A673 (cell line): ENCODE measurements at regions not wholly inside any gene's neighbourhood (a gene's known extent, or its start where the extent isn't known, plus 50 kb on each side); places are given as distances from the start of the nearest gene placed in this dataset.

Experiments used
- BruUV-seq: library from RNA; stranded (reverse); fragments of 400-500 nt; replicated peaks from 2 replicates; lab custom pipeline; 2021; lab: Mats Ljungman, UMichigan
- CTCF ChIA-PET: fragments of 300-600 bp; sonication (Branson Sonifier 250); formaldehyde crosslinking; loops from one replicate; lab custom pipeline; 2022; ENCODE audit warnings: antibody characterized with exemption; lab: Charles Lee
- POLR2A ChIA-PET: fragments of 300-600 bp; sonication (Branson Sonifier 250); formaldehyde crosslinking; loops from one replicate; lab custom pipeline; 2022; ENCODE audit warnings: antibody characterized with exemption; ENCODE audit not compliant: low non-redundant PET; lab: Charles Lee
- DNase-seq: peaks from one replicate; pipeline ENCODE4 v3.0.0-alpha.2; 2015; ENCODE audit warnings: low spot score
- H3K27ac ChIP-seq: fragments of 200-600 bp; sonication (generic); 2 replicates; pipeline ENCODE4 v1.5.1; 2016; ENCODE audit warnings: mixed run types, low read depth, mild to moderate bottlenecking, mixed read lengths, antibody characterized with exemption, low read length; ENCODE audit not compliant: poor library complexity, severe bottlenecking
- H3K27me3 ChIP-seq: fragments of 200-600 bp; sonication (generic); replicated peaks from 2 replicates; pipeline ENCODE4 v1.6.1; 2017; ENCODE audit warnings: mixed run types, low read depth, mild to moderate bottlenecking, mixed read lengths, antibody characterized with exemption, low read length; ENCODE audit not compliant: insufficient read depth, poor library complexity
- H3K36me3 ChIP-seq: fragments of 200-600 bp; sonication (generic); 2 replicates; pipeline ENCODE4 v1.6.1; 2016; ENCODE audit warnings: mixed run types, mild to moderate bottlenecking, mixed read lengths, antibody characterized with exemption, low read length; ENCODE audit not compliant: insufficient read depth, poor library complexity, severe bottlenecking
- H3K4me1 ChIP-seq: fragments of 200-600 bp; sonication (generic); 2 replicates; pipeline ENCODE4 v1.6.1; 2017; ENCODE audit warnings: mixed run types, mild to moderate bottlenecking, mixed read lengths, antibody characterized with exemption, low read length; ENCODE audit not compliant: insufficient read depth, poor library complexity, severe bottlenecking
- H3K4me3 ChIP-seq: fragments of 200-600 bp; sonication (generic); 2 replicates; pipeline ENCODE4 v1.5.1; 2016; ENCODE audit warnings: low read depth, mixed run types, mild to moderate bottlenecking, mixed read lengths, low read length; ENCODE audit not compliant: poor library complexity, severe bottlenecking
- H3K9me3 ChIP-seq: fragments of 200-600 bp; sonication (generic); 2 replicates; pipeline ENCODE4 v1.6.1; 2016; ENCODE audit warnings: mixed run types, low read depth, mild to moderate bottlenecking, mixed read lengths, antibody characterized with exemption, low read length; ENCODE audit not compliant: poor library complexity, severe bottlenecking
- EZH2 ChIP-seq: fragments of 200-600 bp; sonication (generic); IDR thresholded peaks from 2 replicates; pipeline ENCODE4 v1.6.1; 2017; ENCODE audit warnings: borderline replicate concordance, low read depth, mild to moderate bottlenecking, mixed read lengths, antibody characterized with exemption, low read length; ENCODE audit not compliant: poor library complexity, severe bottlenecking
- intact Hi-C: fragments of 100-400 bp; cut with micrococcal nuclease; formaldehyde crosslinking; loops from one replicate; pipeline ENCODE4 v1.10.0; 2022; ENCODE audit not compliant: unreplicated experiment
- TF ChIP-seq, protein P1 (sequence below): fragments of 300-800, 200-600 bp; sonication (generic); conservative IDR thresholded peaks from 2 replicates; pipeline ENCODE4 v1.5.1; 2017; ENCODE audit warnings: low read depth, mild to moderate bottlenecking, antibody characterized with exemption, low read length, moderate library complexity, mixed read lengths

DNA sequence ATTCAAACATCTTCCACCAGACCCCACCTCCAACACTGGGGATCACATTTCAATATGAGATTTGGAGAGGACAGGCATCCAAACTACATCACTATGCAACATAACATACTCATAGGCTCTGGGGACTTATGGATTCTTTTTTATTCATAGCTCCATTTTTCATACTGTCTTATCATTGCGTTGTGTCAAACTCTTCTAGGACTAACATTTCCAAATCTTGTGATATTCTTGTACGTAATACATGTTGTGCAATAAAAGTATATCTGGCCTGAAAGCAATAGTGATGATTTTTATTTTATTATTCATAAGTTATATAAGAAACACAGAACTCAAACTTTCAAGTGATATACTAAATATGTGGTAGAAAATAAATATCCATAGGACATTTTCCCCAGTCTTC lies 60.6 kb upstream of the ACTR3 start:
- TF ChIP-seq EZH2, result no peak
- TF ChIP-seq, protein P1, sequence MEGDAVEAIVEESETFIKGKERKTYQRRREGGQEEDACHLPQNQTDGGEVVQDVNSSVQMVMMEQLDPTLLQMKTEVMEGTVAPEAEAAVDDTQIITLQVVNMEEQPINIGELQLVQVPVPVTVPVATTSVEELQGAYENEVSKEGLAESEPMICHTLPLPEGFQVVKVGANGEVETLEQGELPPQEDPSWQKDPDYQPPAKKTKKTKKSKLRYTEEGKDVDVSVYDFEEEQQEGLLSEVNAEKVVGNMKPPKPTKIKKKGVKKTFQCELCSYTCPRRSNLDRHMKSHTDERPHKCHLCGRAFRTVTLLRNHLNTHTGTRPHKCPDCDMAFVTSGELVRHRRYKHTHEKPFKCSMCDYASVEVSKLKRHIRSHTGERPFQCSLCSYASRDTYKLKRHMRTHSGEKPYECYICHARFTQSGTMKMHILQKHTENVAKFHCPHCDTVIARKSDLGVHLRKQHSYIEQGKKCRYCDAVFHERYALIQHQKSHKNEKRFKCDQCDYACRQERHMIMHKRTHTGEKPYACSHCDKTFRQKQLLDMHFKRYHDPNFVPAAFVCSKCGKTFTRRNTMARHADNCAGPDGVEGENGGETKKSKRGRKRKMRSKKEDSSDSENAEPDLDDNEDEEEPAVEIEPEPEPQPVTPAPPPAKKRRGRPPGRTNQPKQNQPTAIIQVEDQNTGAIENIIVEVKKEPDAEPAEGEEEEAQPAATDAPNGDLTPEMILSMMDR, result no peak
- Histone ChIP-seq H3K36me3 (no peaks in the 10 kb centered on the region), H3K27me3 (no peaks in the 10 kb centered on the region), H3K9me3 (no peaks in the 10 kb centered on the region), H3K27ac (no peak overlapping the region), H3K4me1 (no peaks in the 10 kb centered on the region), H3K4me3 (no peak overlapping the region)
- POLR2A ChIA-PET, result no interaction called here
- CTCF ChIA-PET, result no interaction called here
- no TSS peak for BruUV-seq
- DNase-seq, result no peak
- intact Hi-C loops, result no loop called here

- CTCF ChIA-PET, result no interaction called here
- no TSS peak for BruUV-seq
- H3K36me3 ChIP-seq, result no peaks in the 10 kb centered on the region
- no peaks in the 10 kb centered on the region for H3K9me3 ChIP-seq
- intact Hi-C loops, result no loop called here
- POLR2A ChIA-PET, result no interaction called here
- H3K4me3 ChIP-seq, result no peak overlapping the region
- no peak for DNase-seq
- TF ChIP-seq, protein P1, result no peak
- TF ChIP-seq EZH2, result no peak
- no peaks in the 10 kb centered on the region for H3K4me1 ChIP-seq
- no peaks in the 10 kb centered on the region for H3K27me3 ChIP-seq
- H3K27ac ChIP-seq, result no peak overlapping the region
Observed at GRCh38 chr2:113828049-113828742, 61.7 kb upstream of the ACTR3 start.

DNA sequence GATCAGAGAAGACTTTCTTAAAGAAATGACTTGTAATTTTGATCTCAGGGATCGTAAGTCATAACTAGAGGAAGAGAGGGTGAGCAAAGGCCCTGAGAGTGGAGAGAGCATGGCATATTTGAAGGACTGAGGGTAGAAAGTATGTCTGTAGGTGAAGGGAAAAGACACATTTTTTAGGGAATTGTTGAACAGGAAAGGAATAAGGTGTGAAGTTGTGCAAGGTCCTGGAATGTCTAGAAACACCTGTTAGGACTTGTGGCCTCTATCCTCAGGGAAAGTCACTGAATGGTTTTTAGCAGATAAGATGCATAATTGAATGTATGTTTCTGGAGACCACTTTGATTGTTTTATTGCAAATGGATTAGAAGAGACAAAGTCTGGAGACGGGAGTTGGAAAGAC lies 62.5 kb upstream of the ACTR3 start:
- Histone ChIP-seq H3K27ac (no peak overlapping the region), H3K4me3 (no peak overlapping the region), H3K9me3 (no peaks in the 10 kb centered on the region), H3K27me3 (no peaks in the 10 kb centered on the region), H3K4me1 (no peaks in the 10 kb centered on the region), H3K36me3 (no peaks in the 10 kb centered on the region)
- TF ChIP-seq, protein P1, result no peak
- TF ChIP-seq EZH2, result no peak
- no TSS peak for BruUV-seq
- ChIA-PET POLR2A (no interaction called here), CTCF (no interaction called here)
- intact Hi-C loops, result no loop called here
- DNase-seq, result no peak
